ENCODE measurements at regions not wholly inside any gene's neighbourhood (a gene's known extent, or its start where the extent isn't known, plus 50 kb on each side); places are given as distances from the start of the nearest gene placed in this dataset.
"Not testable (repeated sequence)": the region's sequence is repeated elsewhere in the genome, so short reads cannot be mapped to it uniquely, and the experiment has no call there.

DNA sequence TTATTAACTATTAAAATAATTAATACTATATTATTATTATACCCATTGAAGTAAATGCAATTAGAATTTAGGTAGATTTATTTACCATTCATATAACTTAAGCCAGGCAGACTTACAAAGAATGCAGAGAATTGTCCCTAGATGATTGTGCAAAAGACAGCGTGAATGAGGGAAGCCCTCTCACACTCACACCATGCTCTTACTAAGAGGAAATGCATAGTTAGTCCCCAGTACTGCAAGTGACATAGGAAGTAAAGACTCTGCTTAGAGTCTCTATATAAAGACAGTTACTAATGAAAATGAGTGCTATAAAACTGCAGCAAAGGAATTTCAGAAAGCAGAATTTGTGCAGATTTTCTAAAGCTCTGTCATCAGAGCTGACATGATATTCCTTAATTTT is 270.4 kb downstream of the ZBBX start:
- DNase-seq (ENCODE audit: low read depth in 3 of 3, low spot score in 2 of 3) = no peak

DNA sequence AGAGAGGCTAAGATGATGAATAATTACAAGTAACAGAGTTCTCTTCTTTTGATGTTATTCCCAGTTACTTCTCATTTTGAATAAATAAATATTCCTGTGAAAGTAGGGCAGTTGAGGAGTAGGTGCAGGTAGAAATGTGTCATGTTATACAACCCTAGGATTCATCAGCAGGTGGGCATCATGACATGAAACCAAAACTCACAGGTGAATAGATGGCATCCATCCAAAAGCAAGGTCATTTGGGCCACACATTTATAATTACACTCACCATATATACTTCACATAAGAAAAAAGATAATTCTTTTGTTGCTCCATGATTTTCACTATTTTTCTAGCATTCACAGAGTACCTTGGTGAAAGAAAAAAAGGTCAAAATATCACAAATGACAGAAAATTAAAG is 273.6 kb downstream of the ZBBX start:
- no peak for DNase-seq (ENCODE audit: low read depth in 3 of 3, low spot score in 2 of 3)

DNA sequence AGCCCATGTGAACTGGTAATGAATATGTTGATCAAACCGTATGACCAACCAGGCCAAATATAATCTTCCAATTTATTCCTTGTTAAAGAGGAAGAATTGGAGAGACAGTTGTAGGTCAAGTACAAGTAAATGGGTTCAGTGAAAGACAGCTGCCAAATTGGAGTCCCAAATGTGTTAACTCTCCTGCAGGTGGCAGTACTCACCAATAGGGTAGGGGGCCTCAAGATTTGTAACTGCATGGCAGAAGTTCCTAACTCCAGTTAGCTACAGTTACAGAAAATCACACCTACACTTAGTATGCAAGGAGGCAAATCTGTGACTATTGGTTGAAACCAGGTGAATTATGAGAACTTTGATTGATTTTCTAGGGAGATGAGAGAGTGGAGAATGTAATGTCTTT is 278.0 kb downstream of the ZBBX start:
- no peak for DNase-seq (ENCODE audit: low read depth in 3 of 3, low spot score in 2 of 3)

DNA sequence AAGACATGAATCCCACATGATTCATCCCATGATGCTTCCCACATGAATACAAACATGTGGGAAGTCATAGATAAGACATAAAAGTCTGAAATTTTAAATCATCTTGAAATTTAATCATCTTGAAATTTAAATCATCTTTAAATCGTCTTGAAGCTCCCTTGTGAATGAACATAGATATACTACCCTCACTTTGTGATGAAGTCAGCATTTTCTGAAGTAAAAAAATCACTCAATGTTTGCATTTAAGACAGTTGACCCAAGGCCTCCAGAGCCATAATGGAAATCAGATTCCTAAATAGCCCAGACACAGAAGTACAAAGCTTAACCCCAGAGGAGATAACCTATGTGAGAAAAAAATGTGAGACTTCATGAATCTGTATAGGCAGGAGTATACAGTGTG is 279.4 kb downstream of the ZBBX start:
- no peak for DNase-seq (ENCODE audit: low read depth in 3 of 3, low spot score in 2 of 3)

DNA sequence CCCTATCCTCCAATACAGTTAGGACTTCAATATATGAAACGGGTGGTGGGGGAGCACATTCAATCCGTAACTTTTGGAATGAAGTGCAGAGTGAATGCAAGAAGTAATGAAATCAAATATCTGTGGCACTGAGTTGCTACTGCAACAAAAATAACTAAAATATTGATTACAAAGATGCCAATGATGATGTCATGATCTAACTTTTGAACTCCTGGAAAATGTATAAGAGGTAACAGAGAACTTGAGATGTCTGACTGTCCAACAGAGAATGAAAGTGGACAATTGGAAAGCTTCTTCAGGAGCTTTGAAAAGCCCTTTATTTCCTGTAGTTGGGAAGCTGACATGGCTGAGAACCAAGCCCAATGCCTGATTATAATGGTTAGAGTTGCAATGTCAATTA is 279.9 kb downstream of the ZBBX start:
- no peak for DNase-seq (ENCODE audit: low read depth in 3 of 3, low spot score in 2 of 3)

DNA sequence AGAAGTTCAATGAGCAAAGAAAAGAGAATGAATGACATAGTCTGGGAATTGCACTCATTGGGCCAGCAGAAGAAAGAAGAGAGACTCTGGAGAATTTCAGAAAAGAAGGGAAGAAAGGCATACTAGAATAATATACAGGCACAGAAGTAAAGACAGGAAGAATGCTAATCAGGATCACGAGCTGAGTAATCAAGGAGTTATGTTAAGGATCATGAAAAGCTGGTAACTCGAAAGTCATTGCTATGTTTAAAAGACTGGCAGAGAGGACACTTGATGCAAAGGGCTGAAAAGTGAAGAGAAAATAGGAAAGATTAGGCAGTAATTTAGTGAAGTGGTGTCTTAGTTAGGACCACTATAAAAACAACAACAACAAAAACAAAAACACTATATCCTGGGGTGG is 284.1 kb downstream of the ZBBX start:
- no peak for DNase-seq (ENCODE audit: low read depth in 3 of 3, low spot score in 2 of 3)

DNA sequence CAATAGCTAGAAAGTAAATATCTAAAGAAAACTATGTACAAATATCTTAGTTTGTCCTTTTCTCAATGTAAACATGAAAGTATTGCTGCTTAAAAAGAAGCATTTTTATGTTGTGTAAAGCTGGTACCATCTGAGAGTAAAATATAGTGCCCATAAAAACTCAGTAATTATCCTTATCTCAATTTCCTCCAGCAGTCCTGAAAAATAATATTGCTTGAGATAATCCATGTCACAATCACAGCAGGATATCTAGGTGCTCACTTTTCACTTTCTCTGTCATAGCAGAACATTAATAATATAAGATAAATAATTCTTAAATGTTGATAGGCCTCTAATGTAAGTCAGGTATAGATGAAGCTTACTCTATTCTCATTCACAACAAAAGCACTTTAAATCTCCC is 285.5 kb downstream of the ZBBX start:
- no peak for DNase-seq (ENCODE audit: low read depth in 3 of 3, low spot score in 2 of 3)

DNA sequence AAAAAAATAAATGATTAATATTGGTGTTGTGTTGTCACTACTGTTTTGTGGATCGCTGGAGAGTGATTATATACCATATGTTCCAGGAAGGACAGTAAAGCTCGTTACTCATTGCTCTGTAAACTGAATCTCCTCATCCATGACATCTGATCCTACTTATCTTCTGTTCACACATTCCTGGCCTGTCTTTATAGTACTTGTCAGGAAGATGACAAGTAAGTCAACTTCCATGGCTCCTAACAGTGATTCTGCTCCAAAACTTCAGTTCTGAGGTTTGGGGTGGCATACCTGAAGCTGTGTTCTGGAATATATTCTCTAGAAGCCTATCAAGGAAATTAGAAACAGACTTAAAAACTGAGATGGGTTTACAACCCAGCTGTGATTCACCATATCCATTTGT is 288.9 kb downstream of the ZBBX start:
- no peak for DNase-seq (ENCODE audit: low read depth in 3 of 3, low spot score in 2 of 3)

DNA sequence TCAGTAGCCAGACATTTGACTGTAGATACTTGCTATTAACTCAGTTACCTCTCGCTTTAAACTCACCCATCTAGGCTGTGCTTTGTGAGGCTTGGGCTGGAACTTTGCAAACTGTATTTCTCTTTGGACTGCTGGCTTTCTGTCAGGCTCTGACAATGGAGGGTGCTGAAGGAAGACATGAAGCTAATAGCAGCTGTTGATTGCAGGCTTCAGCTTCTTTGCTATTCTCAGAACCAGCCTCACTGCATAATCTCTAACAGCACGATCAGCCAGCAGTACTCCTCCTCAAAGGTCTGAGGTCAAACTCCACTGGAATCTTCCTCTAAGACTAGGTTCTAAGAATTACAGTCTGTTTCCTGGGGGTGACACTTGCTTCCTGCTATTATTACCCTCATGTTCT is 295.6 kb downstream of the ZBBX start:
- DNase-seq (ENCODE audit: low read depth in 3 of 3, low spot score in 2 of 3) = no peak

DNA sequence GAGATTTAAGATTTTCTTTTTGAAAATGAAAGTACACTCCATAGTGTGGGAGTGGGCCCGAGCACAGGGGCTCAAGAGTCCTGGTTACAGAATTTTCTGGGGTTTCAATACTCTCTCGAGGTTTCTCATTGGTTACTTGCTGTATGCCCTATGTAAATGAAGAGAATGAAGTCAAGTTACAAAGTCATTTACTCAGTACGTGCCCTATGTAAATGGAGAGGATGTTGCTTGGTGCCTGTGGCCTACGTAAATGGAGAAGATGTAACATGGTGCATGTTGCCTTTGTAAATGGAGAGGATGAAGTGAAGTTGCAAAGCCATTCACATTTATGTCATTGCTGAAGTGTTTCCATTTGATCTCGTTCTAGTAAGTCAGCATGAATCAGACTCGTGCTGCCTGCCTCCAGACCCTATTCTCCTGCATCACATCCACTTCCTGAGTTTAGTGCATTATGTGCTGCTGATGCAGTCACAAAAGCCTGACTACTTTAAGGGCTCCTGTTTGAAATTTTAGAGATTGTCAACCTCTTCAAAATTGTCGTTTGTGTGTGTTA is 302.0 kb downstream of the ZBBX start:
- DNase-seq (ENCODE audit: low read depth in 3 of 3, low spot score in 2 of 3) = no peak

DNA sequence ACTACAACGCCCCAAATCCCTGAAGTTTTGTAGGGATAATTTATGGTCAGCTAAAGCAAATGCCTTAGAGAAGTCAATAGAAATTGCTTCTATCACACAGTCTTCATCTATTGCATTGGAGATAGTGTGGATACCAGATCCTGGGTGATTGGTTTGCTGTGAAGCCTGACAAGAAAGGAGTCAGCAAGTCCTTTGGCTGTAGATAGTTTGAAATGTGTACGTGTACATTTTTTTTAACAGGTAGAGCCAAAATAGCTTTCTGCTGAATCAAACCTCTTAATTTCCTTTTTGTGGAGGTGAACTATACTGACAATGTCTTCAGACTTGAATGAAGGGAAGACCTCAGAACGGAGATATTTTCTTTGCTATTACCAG is 312.3 kb downstream of the ZBBX start:
- DNase-seq (ENCODE audit: low read depth in 3 of 3, low spot score in 2 of 3) = no peak

DNA sequence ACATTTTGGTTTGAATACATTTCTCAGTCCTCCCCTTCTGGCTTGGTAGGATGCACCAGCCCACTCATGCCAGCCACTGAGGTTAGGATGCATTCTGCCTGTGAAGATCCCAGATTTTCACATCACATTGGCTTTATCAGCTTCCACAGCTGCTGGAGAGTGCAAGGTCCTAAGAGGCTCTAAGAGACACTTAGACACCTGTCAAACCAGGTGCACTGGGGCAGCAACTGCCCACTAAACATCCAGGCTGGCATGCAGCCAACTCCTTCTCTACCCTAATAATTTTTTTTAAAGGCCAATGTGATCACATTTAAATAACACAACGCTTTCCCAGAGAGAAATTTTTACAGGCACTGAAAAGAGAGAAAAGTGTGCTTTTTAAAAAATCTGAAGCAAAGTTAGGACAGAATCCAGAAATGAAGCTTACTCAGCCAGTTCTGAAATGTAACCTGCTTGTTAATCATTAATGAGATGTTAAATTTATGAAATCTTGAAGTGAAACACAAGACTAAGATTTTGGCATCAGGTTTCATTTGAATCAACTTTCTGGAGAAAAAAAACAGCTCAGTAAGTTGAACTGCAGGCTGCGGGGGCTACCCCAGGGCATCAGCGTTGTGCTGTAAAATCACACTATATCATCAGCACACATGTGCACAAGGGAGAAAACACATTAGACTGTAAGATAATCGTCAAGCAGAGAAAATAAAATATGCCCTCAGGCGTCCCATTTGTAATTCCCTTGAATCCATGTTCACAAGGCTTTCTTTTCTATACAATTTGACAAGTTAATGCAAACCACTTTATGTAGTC is 312.9 kb downstream of the ZBBX start:
- peak in 1 of 3 donors; percentile 12 for DNase-seq (ENCODE audit: low read depth in 3 of 3, low spot score in 2 of 3)

DNA sequence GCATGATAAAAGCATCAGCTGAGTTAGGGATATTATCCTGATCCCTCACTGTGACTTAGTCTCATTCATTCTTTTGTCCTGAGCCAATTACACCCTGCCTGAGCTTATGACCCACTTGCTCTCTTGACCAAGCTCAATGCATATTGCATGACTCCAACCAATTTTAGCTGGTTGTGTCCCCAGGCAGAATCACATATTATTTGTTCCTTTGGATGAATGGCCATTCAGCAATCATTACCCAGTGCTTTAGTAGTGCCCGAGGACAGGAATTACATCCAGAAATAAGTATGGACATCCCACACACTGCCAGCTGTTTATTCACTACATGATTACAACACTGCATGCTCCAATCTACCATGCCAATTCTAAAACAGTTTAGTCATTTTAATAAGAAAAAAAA is 322.5 kb downstream of the ZBBX start:
- DNase-seq (ENCODE audit: low read depth in 3 of 3, low spot score in 2 of 3) = peak in 1 of 3 donors; percentile 13

DNA sequence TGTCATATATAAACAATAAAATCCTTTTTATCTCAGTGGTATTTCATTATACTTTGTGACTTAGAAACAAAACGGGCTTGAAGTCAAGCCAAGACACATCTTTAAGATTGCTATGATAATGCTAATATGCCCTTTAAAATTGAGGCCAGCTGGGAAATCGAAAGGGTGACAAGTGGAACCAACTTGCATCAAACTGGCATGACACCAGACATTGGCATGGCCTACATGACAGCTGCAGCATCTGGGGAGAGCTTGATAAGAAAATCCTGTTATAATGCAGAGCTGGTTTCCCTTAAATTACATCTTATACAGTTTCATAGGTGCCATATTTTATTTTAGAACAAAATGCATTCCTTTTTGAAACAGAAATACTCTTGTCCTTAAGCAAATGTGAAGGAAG is 325.2 kb downstream of the ZBBX start:
- no peak for DNase-seq (ENCODE audit: low read depth in 3 of 3, low spot score in 2 of 3)

DNA sequence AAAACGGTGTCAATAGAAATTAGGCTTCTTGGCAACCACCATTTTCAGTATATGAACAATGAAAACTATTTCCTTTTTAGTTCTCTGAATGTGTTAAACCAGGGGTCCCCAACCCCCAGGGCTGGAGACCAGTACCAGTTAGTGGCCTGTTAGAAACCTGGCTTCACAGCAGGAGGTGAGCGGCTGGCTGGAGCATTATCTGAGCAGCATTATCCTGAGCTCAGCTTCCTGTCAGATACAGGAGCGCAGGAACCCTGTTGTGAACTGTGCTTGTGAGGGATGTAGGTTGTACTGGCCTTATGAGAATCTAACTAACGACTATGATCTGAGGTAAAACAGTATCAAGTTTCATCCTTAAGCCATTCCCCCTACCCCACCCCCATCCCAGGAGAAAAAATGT is 328.7 kb downstream of the ZBBX start:
- DNase-seq (ENCODE audit: low read depth in 3 of 3, low spot score in 2 of 3) = no peak

DNA sequence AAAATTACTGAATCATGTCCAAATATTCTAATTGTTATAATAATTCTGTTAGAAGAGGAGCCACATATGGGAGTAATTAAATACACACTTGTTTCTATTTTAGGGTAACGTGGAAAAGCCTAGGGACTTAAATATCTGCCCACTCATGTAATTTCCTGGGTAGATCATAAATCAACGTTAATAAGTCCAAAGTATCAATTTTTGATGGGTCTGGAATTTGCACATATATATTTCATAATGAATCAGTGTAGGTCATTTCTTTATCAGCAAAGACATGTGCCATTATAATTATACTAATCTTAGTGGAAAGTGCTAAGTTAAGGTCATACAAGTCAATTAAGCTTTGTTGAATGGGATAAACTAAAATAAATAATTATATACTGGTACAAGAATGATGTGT is 346.2 kb downstream of the ZBBX start:
- no peak for DNase-seq (ENCODE audit: low read depth in 3 of 3, low spot score in 2 of 3)

DNA sequence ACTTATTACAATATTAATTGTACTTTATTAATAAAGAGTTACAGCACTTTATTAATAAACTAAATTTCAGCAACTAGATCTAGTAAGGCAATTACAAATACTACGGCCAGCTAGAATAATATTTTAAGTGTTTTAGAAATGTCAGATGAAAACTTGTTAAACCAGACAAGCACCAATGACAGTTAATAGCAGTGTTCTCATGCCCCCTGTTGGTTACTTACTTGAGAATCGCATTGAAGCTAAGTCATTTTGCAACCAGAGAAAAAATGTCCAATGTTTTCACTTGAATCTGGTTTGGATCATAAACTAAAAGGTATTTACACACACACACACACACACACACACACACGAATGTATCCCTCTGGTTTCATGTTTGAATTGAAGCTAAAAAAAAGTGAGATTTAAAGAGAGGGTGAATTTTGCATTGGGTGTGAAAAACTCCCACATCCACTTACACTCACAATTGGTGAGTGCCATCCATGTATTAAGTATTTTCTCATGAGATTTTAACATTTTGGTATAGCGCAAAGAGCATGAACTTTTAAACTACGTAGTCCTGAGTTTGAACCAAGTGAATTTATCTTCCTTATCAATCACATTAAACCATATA is 347.7 kb downstream of the ZBBX start:
- DNase-seq (ENCODE audit: low read depth in 3 of 3, low spot score in 2 of 3) = peak; percentile 23 to 44 (median 38)

DNA sequence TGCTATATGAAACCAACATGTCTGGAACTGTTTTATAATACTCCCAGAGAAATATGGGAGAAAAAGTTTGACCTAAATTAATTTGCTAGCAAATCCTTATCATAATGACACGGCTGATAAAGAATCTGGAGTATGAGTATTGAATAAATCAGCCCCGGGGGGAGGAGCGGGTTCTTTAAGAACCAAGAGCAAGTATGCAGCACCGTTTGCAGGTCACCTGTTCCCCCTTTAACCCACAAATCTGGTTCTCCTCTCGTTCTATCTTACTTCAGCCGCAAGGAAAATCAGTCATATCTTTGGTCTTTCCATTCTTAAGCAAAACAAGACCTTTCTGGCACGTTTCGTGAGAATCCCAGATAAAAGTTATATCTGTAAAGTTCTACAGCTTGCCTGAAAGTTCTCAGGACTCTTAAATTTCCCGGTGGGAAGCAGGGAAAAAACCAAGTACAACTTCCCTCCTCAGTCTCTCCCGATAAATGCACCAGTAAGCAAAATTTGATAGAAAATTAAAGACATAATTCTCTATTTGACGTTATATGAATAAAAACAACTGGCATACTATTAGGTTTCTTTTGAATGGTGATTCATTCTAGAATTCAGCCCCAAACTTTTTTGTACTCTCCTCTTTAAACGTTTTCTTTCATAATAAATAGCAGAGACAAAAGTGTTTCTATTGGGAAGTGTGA is 348.6 kb downstream of the ZBBX start:
- DNase-seq (ENCODE audit: low read depth in 3 of 3, low spot score in 2 of 3) = no peak

DNA sequence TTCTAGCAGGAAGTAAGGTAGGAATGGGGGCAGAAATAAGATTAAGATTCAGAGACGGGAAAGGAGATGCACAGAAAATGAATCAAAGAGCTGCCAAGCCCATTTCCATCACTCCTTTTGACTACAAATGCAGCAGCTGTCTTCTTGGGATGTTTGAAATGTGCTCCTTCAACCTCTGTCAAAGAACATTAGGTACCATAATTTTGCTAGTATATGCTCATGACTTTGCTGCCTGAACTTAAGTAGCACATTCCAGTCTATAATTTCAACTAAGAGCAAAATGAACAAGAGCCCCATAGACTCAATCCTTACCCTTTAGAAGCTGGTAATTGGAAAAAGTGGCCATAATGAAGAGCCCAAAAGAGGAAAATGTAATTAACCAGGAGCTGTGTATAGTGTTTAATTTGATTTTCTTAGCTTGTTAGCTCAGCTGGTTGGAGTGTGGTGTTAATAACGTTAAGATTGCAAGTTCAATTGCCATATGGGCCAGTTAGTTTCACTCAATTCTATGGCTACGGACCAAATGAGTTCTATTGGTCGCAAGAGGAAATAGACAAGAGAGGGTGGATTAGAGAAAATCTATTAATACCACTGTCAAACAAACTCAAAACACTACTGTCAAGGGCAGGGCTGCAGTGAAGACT is 349.9 kb downstream of the ZBBX start:
- no peak for DNase-seq (ENCODE audit: low read depth in 3 of 3, low spot score in 2 of 3)

DNA sequence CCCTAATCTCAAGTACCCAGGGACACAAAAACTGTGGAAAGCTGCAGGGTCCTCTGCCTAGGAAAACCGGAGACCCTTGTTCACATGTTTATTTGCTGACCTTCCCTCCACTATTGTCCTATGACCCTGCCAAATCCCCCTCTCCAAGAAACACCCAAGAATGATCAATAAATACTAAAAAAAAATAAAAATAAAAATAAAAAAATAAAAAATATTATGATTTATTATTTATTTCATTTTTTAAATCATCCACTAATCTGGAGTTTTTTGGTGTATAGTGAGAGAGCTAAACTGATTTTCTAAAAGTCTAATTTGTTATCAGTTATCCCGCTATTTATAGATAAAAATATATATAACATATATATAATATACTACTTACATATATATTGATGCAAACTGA is 360.6 kb downstream of the ZBBX start:
- DNase-seq (ENCODE audit: low read depth in 3 of 3, low spot score in 2 of 3) = not testable (repeated sequence)

DNA sequence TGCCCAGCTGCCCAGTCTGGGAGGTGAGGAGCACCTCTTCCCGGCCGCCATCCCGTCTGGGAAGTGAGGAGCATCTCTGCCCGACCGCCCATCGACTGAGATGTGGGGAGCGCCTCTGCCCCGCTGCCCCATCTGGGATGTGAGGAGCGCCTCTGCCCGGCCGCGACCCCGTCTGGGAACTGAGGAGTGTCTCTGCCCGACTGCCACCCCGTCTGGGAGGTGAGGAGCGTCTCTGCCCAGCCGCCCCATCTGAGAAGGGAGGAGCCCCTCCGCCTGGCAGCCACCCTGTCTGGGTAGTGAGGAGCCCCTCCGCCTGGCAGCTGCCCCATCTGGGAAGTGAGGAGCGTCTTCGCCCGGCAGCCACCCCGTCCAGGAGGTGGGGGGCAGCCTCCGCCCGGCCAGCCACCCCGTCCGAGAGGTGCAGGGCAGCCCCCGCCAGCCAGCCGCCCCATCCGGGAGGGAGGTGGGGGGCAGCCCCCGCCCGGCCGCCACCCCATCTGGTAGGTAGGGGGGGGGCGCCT is 361.4 kb downstream of the ZBBX start:
- not testable (repeated sequence) for DNase-seq (ENCODE audit: low read depth in 3 of 3, low spot score in 2 of 3)
